K562 (cell line): ENCODE measurements at regions not wholly inside any gene's neighbourhood (a gene's known extent, or its start where the extent isn't known, plus 50 kb on each side); places are given as distances from the start of the nearest gene placed in this dataset.

ENCODE experiments used
- BHLHE40 ChIP-seq: IDR thresholded peaks from 2 replicates; pipeline ENCODE4 v1.6.1; 2011; ENCODE audit warnings: low read length, improper control_type of control experiment
- ELF1 ChIP-seq: fragments of 200-800 bp; sonication (Bioruptor generic); IDR thresholded peaks from 2 replicates; pipeline ENCODE4 v1.6.1; 2016; ENCODE audit warnings: missing genetic modification characterization, missing compliant biosample characterization
- EP400 ChIP-seq: fragments of 450-650 bp; IDR thresholded peaks from 2 replicates; pipeline ENCODE4 v1.6.1; 2017; ENCODE audit warnings: antibody characterized with exemption, mild to moderate bottlenecking, moderate library complexity
- FOS ChIP-seq: IDR thresholded peaks from 3 replicates; pipeline ENCODE4 v1.6.1; 2011; ENCODE audit not compliant: insufficient read length; ENCODE audit errors: extremely low read depth
- FOXA3 ChIP-seq, 2 experiments: fragments of 450-650 bp in 1 of 2; sonication (generic) in 1 of 2; formaldehyde crosslinking; IDR thresholded peaks in 1 of 2; conservative IDR thresholded peaks in 1 of 2; 2 replicates each; pipeline versions ENCODE4 v1.4.0 to v1.8.0; 2020 to 2022; ENCODE audit warnings: mild to moderate bottlenecking in 2 of 2, missing genetic modification reagents in 1 of 2
- GMEB1 ChIP-seq: fragments of 250-450 bp; sonication (Bioruptor Pico); IDR thresholded peaks from 2 replicates; pipeline ENCODE4 v1.4.0; 2020; ENCODE audit warnings: mild to moderate bottlenecking
- HOXB6 ChIP-seq: fragments of 250-450 bp; sonication (Bioruptor Pico); IDR thresholded peaks from 2 replicates; pipeline ENCODE4 v1.5.1; 2022; ENCODE audit warnings: mild to moderate bottlenecking, borderline replicate concordance
- POLR2A ChIP-seq: fragments of 450-650 bp; conservative IDR thresholded peaks from 2 replicates; pipeline ENCODE4 v1.6.1; 2016
- ZNF24 ChIP-seq: fragments of 450-650 bp; IDR thresholded peaks from 2 replicates; pipeline ENCODE4 v1.6.1; 2016
- ZNF282 ChIP-seq: sonication (generic); formaldehyde crosslinking; IDR thresholded peaks from 2 replicates; pipeline ENCODE4 v1.8.1; 2023; ENCODE audit warnings: missing genetic modification reagents
- TF ChIP-seq, protein P1 (sequence below): sonication (generic); formaldehyde crosslinking; IDR thresholded peaks from 2 replicates; pipeline ENCODE4 v1.5.0; 2020; ENCODE audit warnings: missing genetic modification reagents

- TF ChIP-seq POLR2A (no peak), BHLHE40 (no peak), GMEB1 (CRISPR knock-in tag) (no peak), HOXB6 (CRISPR knock-in tag) (no peak), ELF1 (no peak), FOS (no peak), EP400 (no peak), ZNF24 (no peak), ZNF282 (CRISPR knock-in tag) (no peak), FOXA3 (CRISPR knock-in tag; conservative IDR thresholded peaks at IDR 0.05 in 1 of 2, IDR thresholded peaks at IDR 0.05 in 1 of 2) (no peak)
- TF ChIP-seq, protein P1, sequence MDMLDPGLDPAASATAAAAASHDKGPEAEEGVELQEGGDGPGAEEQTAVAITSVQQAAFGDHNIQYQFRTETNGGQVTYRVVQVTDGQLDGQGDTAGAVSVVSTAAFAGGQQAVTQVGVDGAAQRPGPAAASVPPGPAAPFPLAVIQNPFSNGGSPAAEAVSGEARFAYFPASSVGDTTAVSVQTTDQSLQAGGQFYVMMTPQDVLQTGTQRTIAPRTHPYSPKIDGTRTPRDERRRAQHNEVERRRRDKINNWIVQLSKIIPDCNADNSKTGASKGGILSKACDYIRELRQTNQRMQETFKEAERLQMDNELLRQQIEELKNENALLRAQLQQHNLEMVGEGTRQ (CRISPR knock-in tag), result no peak
Observed at GRCh38 chr3:106251160-106251892, 382.5 kb upstream of the CBLB start.
